Activated T-cell treated with anti-CD3 and anti-CD28 coated beads for 1 hour (primary cell): ENCODE measurements at regions not wholly inside any gene's neighbourhood (a gene's known extent, or its start where the extent isn't known, plus 50 kb on each side); places are given as distances from the start of the nearest gene placed in this dataset.

ENCODE experiments used
- DNase-seq: peaks from one replicate; pipeline ENCODE4 v3.0.0-alpha.2; 2020; ENCODE audit warnings: low read depth

- no peak for DNase-seq
These were observed 112.0 kb upstream of the ATF7IP start for GRCh38 chr12:14253496-14253895.

DNA sequence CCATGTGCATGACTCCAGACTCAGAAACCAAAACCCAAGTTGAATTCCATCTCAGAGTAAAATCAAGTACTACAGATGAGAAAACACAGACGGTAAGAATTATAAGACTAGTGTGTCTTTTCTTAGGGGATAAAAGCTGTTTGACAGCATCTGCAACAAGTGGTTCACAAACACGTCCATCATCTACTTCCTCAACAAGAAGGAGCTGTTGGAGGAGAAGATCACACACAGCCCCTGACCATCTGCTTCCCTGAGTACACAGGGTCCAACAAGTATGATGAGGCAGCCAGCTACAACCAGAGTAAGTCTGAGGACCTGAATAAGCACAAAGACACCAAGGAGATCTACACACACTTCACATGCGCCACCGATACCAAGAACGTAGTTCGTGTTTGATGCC lies 110.7 kb upstream of the ATF7IP start:
- no peak for DNase-seq

DNA sequence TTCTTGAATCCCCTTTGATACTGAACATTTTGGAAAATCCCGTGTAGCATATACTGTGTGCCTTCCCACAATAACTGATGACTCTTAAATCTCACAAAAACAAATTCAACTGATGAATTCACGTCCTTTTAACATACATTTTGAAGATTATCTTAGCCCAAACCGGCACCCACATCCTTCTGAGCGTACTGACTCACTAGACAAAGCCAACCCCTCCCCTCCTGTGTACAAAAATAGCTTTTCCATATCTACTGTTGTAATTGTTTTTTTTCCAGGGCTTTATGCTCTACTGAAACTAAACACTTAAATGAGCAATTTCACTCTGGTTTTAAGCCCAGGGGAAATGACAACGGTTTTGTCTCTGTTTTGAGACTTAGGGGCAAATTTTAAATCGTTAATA lies 109.4 kb upstream of the ATF7IP start:
- DNase-seq = peak; percentile 13

DNA sequence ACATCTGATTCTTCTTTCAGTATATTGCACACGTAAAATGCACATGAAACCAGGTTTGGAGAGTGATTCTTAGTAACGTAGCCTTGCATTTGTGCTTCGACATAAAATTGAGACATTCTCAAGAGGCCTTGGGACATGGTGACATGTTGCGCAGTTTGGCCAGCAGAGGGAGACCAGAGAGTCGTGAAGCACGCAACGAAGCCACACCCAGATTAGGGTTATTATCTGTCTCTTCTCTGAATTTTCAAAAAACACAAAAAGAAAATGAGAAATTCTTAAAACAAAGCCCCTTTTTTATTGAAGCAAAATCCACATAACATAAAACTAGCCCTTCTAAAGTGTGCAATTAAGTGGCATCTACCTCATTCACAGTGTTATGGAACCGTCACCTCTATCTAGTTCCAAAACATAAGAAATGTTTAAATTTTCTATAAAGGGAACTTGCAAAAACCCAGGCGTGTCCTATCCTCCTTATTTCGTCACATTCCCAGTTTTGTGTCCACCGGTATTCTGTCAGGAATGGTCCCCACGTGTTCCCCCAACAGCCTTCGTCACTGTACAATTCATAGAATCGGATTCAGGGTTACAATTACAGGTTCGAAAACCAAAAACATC lies 108.8 kb upstream of the ATF7IP start:
- peak; percentile 52 for DNase-seq

DNA sequence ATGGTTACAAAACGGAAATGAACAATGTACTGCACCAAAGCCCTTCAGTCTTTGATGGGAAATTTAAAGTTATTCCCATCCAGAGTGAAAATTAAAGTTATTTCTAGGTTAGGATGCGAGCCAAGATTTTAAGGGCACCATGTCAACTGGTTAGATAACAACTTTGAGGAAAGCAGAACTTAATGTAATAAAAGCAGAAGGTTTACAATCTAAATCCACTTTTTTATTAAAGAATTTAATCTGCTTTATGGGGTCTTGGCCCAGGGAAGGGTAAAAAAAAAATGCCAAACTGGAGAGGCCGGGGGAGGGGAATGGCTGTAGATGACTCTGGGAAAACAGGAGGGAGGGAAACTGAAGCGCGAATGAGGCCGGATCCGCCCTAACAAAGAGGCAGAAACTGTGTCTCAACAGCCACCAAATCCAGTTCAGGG lies 108.2 kb upstream of the ATF7IP start:
- no peak for DNase-seq

DNA sequence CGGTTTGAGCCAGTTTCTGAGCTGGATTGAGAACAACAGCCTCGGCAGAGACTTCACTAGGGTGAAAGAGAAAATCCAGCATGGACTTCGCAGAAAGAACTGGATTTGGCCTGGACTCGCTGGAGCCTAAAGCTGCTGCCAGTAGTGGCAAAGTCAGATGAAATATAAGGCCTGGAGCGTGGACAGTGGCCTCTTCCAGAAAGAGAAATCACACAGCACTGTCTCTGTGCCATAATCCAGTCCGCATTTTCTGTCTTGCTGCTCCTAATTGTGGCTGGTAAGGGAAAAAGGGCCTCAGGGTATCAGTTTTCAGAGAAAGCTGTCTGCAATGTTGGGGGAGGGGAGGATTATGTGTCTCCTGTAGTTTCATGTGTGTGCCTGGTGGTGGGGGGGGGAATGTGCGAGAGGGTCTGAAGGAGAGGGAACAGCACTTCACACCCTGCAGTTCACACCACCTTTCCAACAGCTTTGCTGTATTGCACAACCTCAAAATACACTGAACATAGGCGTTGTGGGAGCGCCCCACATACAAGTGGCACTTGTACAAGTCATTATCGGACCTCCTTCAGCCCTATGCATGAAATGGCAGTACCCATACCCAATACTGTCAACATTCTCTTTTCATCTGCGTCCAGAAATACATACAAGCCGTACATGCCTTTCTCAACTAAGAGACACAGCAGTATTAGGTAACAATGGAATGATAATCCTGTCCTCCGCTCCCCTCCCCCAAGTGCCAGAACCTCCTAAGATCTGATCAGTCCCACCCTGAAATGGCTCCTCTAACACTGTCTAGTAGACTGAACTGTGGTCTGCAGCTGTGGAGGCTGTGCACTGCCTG lies 107.5 kb upstream of the ATF7IP start:
- DNase-seq = peak; percentile 60

- DNase-seq = no peak
These were observed 106.9 kb upstream of the ATF7IP start for GRCh38 chr12:14258575-14258940.

DNA sequence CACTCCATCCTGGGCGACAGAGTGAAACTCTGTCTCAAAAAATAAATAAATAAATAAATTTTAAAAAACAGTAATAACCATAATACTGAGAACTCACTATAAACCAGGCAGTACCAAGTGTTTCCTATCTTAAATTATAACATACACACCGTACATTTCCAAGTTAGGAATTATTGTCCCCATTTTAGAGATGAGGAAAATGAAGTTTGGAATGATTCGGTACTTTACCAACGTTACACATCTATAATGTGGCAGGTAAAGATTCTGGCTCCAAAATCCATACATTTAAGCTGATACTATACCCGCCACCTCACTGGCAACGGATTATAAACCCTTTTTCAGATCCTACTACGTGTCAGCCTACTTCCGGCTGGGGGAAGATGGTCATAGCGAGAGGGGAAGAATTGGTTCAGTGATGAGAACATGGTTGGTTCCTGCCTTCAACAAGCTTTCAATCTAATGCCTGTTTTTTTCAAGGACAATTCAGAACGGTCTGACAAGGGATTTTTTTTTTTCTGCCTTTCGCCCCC lies 105.9 kb upstream of the ATF7IP start:
- DNase-seq = no peak

DNA sequence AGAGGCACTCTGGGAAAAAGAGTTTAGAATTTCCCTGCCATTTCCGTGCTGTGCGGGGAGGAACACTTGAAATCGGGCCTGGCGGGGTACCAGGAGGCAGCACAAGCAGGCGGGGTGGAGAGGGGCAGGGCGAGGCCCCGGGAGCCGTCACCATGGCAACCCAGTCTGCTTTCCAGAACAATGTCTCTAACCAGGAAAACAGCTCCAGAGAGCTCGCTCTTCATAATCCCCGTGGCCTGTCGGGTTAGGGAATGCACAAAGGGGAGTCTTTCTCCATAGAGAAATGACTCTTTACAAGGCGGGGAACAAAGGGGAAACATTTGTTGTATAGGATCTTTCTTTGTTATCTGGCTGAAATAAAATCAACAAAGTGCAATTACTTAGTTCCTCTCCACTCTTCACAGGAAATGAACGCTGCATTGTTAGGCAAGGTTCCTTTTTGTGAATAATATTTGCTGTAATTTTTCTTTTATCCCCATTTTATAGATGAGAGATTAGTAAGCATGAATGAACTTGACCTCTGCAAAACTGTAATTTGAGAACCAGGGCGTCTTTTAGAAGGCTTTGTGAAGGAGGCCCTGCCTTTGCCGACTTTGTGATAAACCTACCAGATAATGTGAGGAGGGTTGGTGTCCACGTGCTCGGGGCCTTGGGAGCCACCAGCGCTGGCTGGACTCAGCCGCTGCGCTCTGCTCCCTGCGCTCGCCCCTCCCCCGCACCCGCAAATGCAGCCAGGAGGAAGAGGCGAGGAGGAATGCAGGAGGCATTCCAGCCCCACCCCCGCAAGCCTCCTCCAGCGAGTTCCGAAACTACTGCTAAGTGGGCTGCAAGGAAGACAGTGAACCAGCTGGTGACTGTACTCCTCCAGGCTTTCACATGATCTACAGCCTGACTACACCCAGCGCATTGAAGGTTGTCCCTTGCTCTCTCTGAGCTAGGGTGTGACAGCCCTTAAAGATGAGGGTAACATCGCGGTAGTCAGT lies 105.2 kb upstream of the ATF7IP start:
- DNase-seq = no peak

GRCh38 chr12:14261096-14261495 lies 104.4 kb upstream of the ATF7IP start:
- no peak for DNase-seq

GRCh38 chr12:14261861-14262260 lies 103.6 kb upstream of the ATF7IP start:
- DNase-seq = no peak

DNA sequence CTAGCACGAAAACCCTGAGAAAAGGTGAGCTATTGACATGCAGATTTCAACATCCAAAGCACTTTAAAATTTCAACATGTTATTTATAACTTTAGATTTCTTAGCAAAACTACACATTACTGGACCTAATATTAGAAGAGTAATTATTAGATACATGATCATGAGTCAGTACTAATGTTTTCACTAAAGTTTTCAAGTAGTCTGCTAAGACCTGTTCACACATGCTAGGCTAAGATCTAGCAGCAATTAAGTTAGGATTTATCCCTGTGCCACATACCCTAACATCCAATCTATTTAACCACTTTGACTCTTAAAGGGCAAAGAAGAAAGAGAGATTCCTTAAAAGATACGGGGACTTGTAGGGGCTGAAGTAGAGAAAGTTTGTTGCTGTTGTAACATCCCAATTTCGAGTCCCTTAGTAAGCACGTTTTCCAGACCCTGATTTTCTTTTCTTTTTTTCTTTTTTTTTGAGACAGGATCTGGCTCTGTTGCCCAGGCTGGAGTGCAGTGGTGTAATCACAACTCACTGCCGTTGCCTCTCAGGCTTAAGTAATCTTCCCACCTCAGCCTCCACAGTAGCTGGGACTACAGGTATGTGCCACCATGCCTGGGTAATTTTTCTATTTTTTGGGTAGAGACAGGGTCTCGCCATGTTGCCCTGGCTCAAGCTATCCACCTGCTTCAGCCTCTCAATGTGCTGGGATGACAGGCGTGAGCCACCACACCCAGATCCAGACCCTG lies 102.5 kb upstream of the ATF7IP start:
- no peak for DNase-seq

DNA sequence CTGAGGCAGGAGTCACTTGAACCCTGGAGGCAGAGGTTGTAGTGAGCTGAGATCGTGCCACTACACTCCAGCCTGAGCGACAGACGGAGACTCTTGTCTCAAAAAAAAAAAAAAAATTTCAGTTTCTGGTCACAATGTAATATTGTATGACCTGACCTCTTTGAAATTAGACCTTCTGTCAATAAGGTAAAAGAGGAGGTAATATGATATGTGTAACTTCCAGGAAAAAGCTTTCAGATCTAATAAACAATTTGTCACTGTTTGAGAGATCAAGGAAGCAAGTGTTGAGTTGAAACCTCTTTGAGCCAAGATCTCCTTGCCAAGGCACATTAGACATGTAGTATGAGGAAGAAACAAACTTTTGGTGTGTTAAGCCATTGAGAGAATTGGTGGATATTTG lies 101.7 kb upstream of the ATF7IP start:
- DNase-seq = no peak

DNA sequence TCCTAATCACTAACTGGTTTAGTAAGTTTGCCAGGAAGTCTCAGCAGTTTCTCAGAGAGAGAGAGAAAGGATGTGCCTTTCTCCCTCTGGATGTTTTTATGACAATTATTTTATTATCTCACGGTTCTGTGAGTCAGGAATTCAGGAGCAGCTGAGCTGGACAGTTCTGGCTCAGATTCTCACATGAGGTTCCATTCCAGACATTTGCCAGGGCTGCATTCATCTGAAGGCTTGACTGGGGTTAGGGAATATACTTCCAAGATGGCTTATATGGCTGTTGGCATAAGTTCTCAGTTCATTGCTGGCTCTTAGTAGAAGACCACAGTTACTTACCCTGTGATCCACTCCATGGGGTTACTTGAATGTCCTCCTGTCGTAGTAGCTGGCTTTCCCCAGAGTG lies 101.2 kb upstream of the ATF7IP start:
- no peak for DNase-seq

DNA sequence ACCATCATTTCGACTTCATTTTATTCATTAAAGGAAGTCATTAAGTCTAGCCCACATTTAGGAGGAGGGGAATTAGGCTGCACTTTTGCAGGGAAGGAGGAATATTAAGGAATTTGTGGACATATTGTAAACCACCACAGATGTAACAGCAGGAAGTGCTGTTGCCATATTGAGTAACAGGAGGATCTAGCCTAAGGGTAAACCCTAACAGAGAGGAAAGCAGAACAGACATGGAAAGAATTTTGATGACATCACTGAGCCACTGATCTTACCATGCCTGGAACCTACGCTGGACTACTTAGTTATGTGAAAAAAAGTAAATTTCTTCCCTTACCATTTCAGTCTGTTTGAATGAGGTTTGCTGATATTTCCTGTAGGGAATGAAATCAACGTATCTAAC lies 100.7 kb upstream of the ATF7IP start:
- DNase-seq = no peak

DNA sequence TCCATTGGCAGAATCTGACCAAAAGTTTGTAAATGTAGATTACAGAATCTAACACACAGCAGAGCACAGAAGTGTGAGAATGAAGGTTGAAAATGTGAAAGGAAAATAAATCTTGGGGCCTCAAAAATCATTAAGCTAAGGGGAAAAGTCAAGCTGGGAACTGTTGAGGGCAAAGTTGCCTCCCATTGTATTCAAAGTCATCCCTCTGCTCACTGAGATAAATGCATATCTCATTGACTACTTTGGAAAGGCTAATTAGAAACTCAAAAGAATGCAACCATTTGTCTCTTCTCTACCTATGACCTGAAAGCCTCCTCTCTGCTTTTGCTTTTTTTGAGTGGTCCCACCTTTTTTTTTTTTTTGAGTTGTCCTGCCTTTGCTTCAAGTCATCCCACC lies 97.4 kb upstream of the ATF7IP start:
- DNase-seq = no peak

DNA sequence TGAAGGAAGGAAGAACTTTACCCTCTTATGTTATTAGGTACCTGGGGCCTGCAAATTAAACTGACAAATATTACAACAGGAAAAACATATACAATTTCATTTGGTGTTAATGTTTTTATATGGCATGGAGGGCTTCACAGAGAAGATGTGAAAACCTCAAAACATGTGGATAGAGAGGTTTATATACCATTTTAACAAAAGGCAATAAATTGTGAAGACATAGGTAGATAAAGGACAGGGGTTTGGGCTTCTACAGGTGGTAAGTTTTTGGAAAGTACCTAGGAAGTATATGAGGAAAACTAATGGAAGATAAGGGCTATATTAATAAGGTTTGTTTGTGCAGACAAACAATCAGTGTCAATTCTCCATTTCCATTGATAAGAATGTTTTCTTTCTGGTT lies 95.1 kb upstream of the ATF7IP start:
- no peak for DNase-seq

DNA sequence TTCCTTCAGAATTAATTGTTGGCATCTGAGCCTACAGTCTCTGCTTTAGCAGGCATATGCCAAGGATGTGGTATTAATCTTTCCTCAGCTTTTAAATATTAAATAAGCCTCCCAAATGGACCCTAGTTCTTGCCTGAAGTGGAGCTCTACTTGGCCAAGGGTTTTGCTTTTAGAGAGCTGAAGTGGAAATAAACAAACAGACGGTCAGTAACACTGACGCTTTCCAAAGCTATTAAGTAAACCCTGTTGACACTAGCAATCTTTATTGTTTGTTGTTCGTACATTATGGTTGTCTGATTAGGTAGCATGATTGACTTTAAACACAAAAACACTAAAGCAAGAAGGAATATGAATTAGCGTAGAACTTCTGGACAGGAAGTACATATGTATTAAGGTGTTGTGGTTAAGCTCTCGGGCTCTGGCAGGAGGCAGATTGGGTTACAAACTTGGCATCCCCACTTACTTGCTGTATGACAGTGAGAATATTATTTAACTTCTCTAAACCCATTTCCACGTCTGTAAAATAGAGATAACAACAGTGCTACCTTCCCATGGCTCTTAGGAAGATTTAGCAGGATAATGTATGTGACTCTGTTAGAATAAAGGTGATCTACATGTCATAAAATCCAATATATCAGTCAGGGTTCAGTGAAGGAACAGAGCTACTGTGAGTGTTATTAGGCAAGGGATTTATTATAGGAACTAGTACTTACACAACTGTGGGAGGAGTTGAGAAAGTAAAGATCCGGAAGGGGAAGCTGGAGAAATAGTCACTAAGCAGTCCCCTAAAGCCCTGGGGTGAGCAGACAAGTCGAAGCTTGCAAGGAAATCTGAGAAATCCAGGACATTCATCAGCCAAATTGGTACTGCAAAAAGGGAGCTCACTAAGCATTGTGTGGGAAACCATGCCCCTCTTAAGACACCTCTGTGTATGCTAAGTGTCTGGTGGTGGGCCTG lies 92.2 kb upstream of the ATF7IP start:
- no peak for DNase-seq

- DNase-seq = no peak
These were observed 91.6 kb upstream of the ATF7IP start for GRCh38 chr12:14273913-14274311.

DNA sequence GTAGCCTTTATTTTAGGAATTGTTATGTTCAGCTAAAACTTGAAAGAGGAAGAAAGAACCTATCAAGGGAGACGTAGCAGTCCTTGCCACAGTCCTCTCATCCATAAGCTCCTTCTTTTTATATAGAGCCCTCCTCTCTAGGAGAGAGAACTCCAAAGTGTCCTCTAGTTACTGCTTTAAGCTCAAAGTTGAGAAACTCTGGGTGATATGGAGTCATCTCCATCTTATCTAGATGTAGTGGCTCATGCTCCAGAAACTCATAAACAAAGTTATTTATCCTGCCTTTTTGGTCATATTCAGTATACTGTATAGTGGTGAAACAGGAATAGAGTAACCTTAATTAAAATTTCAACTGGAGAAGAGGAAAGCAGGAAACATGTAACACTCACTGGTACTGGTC lies 90.4 kb upstream of the ATF7IP start:
- no peak for DNase-seq

DNA sequence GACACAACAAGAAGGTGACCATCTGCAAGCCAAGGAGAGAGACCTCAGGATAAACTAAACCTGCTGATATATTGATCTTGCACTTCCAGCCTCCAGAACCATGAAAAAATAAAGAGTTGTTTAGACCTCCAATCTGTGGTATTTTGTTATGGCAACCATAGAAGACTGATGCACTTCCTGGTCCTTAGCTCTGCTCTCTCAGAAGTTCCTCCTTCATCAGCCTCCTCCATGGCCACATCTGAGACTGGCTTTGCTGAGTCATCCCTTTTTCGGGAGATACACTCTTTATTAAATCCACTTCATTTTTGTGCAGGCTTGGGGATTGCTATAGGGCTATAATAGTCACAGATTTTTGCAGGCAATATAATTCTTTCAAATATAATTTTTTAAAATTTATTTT lies 89.6 kb upstream of the ATF7IP start:
- DNase-seq = no peak
